ENCODE measurements at regions not wholly inside any gene's neighbourhood (a gene's known extent, or its start where the extent isn't known, plus 50 kb on each side); places are given as distances from the start of the nearest gene placed in this dataset.
"Not testable (repeated sequence)": the region's sequence is repeated elsewhere in the genome, so short reads cannot be mapped to it uniquely, and the experiment has no call there.

GRCh38 chr2:84152462-84152861 is 306.6 kb downstream of the SUCLG1 start:
- Mint-ChIP-seq H3K36me3 (no peaks in the 10 kb centered on the region), H3K27ac (no peak overlapping the region), H3K27me3 (no peaks in the 10 kb centered on the region), H3K4me3 (no peak overlapping the region), H3K9me3 (no peaks in the 10 kb centered on the region), H3K4me1 (ENCODE audit: unreplicated experiment) (no peaks in the 10 kb centered on the region)
- DNase-seq (ENCODE audit: extremely low spot score, unreplicated experiment), result no peak
- no peak for TF ChIP-seq CTCF (conservative IDR thresholded peaks at IDR 0.05)

- H3K27me3 Mint-ChIP-seq, result peaks cover 4% of the 10 kb centered on the region
- no peaks in the 10 kb centered on the region for H3K9me3 Mint-ChIP-seq
- no peak for TF ChIP-seq CTCF (conservative IDR thresholded peaks at IDR 0.05)
- H3K4me3 Mint-ChIP-seq, result no peak overlapping the region
- DNase-seq (ENCODE audit: extremely low spot score, unreplicated experiment), result no peak
- H3K4me1 Mint-ChIP-seq (ENCODE audit: unreplicated experiment), result peaks cover 3% of the 10 kb centered on the region
- H3K36me3 Mint-ChIP-seq, result no peaks in the 10 kb centered on the region
- no peak overlapping the region for H3K27ac Mint-ChIP-seq
These were observed 314.7 kb downstream of the SUCLG1 start for GRCh38 chr2:84144345-84144744.

GRCh38 chr2:84137034-84137433 is 322.0 kb downstream of the SUCLG1 start:
- H3K9me3 Mint-ChIP-seq, result no peaks in the 10 kb centered on the region
- DNase-seq (ENCODE audit: extremely low spot score, unreplicated experiment), result no peak
- no peaks in the 10 kb centered on the region for H3K4me1 Mint-ChIP-seq (ENCODE audit: unreplicated experiment)
- no peak overlapping the region for H3K27ac Mint-ChIP-seq
- H3K4me3 Mint-ChIP-seq, result no peak overlapping the region
- TF ChIP-seq CTCF (conservative IDR thresholded peaks at IDR 0.05), result no peak
- no peaks in the 10 kb centered on the region for H3K36me3 Mint-ChIP-seq
- H3K27me3 Mint-ChIP-seq, result no peaks in the 10 kb centered on the region

GRCh38 chr2:84132370-84132769 is 326.7 kb downstream of the SUCLG1 start:
- no peak overlapping the region for H3K27ac Mint-ChIP-seq
- DNase-seq (ENCODE audit: extremely low spot score, unreplicated experiment), result no peak
- no peak for TF ChIP-seq CTCF (conservative IDR thresholded peaks at IDR 0.05)
- no peaks in the 10 kb centered on the region for H3K9me3 Mint-ChIP-seq
- H3K27me3 Mint-ChIP-seq, result no peaks in the 10 kb centered on the region
- no peaks in the 10 kb centered on the region for H3K36me3 Mint-ChIP-seq
- no peak overlapping the region for H3K4me3 Mint-ChIP-seq
- no peaks in the 10 kb centered on the region for H3K4me1 Mint-ChIP-seq (ENCODE audit: unreplicated experiment)

- TF ChIP-seq CTCF (conservative IDR thresholded peaks at IDR 0.05), result no peak
- Mint-ChIP-seq H3K27me3 (no peaks in the 10 kb centered on the region), H3K27ac (no peak overlapping the region), H3K9me3 (no peaks in the 10 kb centered on the region), H3K4me1 (ENCODE audit: unreplicated experiment) (no peaks in the 10 kb centered on the region), H3K36me3 (no peaks in the 10 kb centered on the region), H3K4me3 (no peak overlapping the region)
- no peak for DNase-seq (ENCODE audit: extremely low spot score, unreplicated experiment)
These were observed 327.7 kb downstream of the SUCLG1 start for GRCh38 chr2:84131278-84131830.

- no peak for TF ChIP-seq CTCF (conservative IDR thresholded peaks at IDR 0.05)
- H3K36me3 Mint-ChIP-seq, result no peaks in the 10 kb centered on the region
- no peaks in the 10 kb centered on the region for H3K4me1 Mint-ChIP-seq (ENCODE audit: unreplicated experiment)
- no peaks in the 10 kb centered on the region for H3K9me3 Mint-ChIP-seq
- no peak overlapping the region for H3K4me3 Mint-ChIP-seq
- no peak overlapping the region for H3K27ac Mint-ChIP-seq
- DNase-seq (ENCODE audit: extremely low spot score, unreplicated experiment), result no peak
- no peaks in the 10 kb centered on the region for H3K27me3 Mint-ChIP-seq
These were observed 330.1 kb downstream of the SUCLG1 start for GRCh38 chr2:84129018-84129417.

- H3K27ac Mint-ChIP-seq; H3K9me3 Mint-ChIP-seq; H3K4me3 Mint-ChIP-seq; H3K4me1 Mint-ChIP-seq (ENCODE audit: unreplicated experiment); H3K27me3 Mint-ChIP-seq; DNase-seq (ENCODE audit: extremely low spot score, unreplicated experiment); H3K36me3 Mint-ChIP-seq: not testable (repeated sequence)
These were observed 331.3 kb downstream of the SUCLG1 start for GRCh38 chr2:84127812-84128211.
